Femur (tissue), 1 donor: ENCODE measurements at regions not wholly inside any gene's neighbourhood (a gene's known extent, or its start where the extent isn't known, plus 50 kb on each side); places are given as distances from the start of the nearest gene placed in this dataset.
"Not testable (repeated sequence)": the region's sequence is repeated elsewhere in the genome, so short reads cannot be mapped to it uniquely, and the experiment has no call there.

Source experiments
- DNase-seq: peaks from one replicate; pipeline ENCODE4 v3.0.0-alpha.2; 2017

- DNase-seq = no peak
Observed at GRCh38 chr12:97801471-97802059, 339.0 kb downstream of the RMST start.

GRCh38 chr12:97805146-97805545, 342.5 kb downstream of the RMST start:
- DNase-seq = no peak

GRCh38 chr12:97813301-97813700, 350.7 kb downstream of the RMST start:
- DNase-seq = no peak

DNA sequence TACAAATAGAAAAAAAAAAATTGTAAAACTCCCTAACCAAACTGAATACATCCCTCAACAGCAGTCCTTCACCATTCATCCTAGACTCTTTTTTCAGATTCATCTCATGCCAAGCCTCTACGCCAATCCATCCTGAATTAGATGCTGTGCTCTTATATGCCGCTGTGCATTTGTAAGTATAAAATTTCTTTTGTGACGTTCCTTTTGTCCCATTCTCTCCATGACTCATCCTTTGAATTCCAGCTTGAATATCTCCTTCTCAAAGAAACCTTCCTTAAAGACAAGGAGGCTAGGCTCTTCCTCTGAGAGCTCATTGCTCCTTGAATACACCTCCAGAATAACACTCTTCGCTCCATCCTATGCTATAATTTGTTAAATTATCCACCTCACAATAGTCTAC, 359.2 kb downstream of the RMST start:
- DNase-seq = no peak

GRCh38 chr12:97835541-97835940, 372.9 kb downstream of the RMST start:
- DNase-seq = no peak

DNA sequence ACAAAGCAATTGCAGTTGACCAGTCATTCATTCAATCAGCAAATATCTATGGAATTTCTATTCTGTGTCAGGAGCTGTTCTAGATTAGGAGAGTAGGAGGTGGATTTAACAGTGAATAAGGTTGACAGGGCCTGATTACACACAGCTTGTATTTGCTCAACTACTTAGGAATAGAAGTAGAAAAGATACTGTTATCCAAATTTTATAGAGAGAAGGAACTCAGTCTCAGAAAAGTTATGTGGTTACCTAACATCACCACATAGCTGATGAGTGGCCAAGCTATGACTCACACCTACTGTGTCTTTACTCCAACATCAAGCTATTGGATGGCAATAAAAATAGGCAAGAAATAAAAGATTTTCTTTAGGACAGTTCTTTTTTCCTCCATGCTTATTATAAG, 374.8 kb downstream of the RMST start:
- no peak for DNase-seq

DNA sequence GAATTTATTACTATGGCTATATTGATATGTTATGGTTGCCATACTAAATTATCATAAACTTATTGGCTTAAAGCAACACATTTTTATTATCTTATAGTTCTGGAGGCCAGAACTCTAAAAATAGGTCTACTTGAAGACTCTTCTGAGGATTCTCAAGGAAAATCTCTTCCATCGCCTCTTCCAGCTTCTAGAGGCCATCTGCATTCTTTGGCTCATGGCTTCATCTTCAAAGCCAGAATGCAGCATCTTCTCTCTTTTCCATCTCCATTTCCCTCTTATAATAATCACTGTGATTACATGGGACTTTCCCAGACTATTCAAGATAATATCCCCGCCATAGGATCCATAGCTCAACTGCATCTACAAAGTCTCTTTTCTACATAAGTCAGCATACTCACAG, 385.4 kb downstream of the RMST start:
- DNase-seq = no peak

GRCh38 chr12:97854477-97854876, 391.9 kb downstream of the RMST start:
- DNase-seq = no peak

- DNase-seq = no peak
Observed at GRCh38 chr12:97862072-97862471, 399.5 kb downstream of the RMST start.

- no peak for DNase-seq
Observed at GRCh38 chr12:97875064-97875463, 412.5 kb downstream of the RMST start.

- no peak for DNase-seq
Observed at GRCh38 chr12:97876780-97877179, 414.2 kb downstream of the RMST start.

DNA sequence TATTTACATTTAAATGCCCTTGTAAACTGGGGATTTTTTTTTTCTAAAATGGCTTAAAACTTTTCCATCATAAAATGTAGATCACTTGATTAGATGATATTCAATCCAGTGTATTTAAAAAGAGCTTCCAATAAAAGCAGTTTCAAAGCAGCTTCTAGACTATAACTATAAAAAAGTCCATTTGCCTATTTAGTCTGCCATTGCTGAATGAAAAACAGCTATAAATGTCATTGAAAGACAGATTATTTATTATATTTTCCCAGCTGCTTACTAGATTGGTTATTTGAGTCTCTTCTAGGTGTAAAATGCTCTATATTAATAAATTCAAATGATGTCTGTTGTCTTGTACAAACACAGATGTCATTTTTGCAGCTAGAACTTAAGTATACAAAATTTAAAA, 414.8 kb downstream of the RMST start:
- DNase-seq = no peak

GRCh38 chr12:97886511-97887176, 424.0 kb downstream of the RMST start:
- no peak for DNase-seq

DNA sequence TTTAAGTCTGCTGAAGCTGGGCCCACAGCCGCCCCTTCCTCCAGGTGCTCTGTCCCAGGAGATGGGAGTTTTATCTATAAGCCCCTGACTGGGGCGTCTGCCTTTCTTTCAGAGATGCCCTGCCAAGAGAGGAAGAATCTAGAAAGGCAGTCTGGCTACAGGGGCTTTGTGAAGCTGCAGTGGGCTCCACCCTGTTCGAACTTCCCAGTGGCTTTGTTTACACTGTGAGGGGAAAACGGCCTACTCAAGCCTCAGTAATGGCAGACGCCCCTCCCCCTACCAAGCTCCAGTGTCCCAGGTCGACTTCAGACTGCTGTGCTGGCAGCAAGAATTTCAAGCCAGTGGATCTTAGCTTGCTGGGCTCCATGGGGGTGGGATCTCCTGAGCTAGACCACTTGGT, 435.3 kb downstream of the RMST start:
- not testable (repeated sequence) for DNase-seq

- no peak for DNase-seq
Observed at GRCh38 chr12:97899529-97899928, 436.9 kb downstream of the RMST start.

- DNase-seq = no peak
Observed at GRCh38 chr12:97899956-97900355, 437.4 kb downstream of the RMST start.

DNA sequence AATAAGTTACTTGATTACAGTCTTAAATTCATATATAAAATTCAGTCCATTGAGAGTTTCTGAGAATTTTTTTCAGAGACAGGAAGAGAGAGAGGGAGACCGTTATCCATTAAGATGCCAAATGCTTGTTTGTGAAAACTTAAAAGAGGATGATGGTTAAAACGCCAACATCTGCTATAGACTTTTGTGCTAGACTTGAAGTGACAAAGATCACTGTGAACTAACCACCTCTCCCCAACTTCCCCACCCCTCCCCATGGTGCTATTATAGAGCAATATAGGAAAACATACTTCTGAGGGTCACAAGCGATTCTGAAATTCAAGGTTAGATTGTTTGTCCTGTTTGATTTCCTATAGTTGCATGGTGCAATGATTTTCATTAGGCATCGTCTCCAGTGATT, 440.8 kb downstream of the RMST start:
- DNase-seq = no peak

DNA sequence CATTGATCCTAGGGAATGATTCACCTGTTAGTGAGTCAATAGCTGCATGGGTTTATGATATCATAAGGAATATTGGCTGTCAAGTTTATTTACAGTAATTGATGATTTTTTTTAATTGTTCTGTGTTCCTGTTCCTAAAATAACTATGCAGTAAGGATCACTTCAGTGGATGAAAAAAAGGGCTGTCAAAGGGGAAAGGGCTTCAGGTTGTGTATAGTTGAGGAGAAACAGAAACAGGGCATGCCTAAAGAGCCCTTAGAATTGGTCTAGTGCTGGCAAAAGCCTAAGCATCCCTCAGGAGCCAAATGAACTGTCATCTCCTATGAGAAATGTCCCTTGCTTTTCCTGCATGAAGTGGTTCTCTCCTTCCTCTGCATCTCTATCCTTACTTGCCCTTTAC, 444.9 kb downstream of the RMST start:
- no peak for DNase-seq

DNA sequence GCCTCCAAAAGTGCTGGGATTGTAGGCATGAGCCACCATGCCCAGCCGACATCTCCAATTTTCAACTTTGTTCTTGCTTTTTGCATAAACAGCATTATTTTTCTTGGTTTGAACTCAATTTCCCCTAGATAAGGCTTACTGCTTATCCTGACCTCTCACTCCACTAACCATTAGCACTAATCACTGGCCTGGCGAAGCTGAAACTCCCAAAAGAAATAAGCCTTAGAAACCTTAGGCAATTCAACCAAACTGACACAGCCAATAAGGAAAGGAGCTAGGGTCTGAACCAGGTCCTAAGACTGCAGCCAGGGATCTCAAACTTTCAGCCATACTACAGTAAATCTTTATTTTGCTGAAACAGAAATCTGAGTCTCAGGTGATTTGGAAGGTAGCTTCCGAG, 448.0 kb downstream of the RMST start:
- DNase-seq = no peak

- no peak for DNase-seq
Observed at GRCh38 chr12:97912943-97913342, 450.3 kb downstream of the RMST start.

DNA sequence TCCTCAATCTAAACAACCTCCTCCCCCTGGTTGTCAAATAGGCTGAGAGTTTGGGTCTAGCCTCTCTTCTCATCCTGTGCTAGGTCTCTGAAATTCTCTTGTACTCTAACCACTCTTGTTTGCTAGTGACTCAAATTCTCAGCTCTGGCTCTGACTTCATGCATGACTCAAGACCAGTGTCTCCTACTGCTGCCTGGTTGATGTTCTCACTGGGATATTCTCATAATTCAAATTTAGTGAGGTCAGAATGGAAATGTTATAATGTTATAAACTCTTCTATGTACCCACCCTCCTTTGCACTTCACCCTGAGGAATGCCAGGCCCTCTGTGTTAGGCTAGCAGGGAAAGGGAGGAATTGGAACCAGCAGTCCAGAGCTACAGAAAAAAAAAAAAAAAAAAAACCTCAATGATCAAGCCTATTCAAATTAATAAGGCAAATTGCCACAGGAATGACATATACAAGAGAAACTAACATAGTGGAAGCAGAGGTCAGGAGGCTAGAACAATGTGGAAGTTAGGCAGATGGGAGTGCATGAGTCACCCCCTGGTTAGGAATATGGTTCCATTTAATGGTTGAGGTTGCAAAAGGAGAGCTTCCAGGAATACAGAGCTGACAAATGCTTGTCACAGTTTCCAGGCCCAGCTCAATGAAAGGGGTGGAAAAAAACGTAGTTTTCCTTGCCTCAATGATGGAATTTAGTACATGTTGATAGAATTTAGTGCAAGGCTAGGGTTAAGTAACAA, 459.5 kb downstream of the RMST start:
- DNase-seq = no peak

DNA sequence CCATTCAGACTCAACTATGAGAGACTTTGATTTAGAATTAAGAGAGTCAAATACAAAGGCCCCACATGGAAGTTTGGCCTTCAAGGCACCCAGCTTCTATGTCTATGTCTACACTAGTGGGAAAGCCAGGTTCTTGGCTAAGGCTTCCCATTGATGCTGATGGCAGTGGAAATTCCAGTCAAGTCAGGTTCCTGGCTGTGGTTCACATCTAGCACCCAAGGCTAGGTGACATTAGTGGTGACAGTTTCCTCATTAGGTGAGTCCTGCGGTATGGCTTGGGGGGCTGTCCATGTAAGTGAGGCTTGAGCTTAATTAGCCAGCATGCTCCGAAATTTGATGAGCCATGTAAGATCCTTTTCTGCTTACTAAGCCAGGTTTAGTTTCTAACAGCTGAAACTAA, 460.9 kb downstream of the RMST start:
- DNase-seq = no peak

DNA sequence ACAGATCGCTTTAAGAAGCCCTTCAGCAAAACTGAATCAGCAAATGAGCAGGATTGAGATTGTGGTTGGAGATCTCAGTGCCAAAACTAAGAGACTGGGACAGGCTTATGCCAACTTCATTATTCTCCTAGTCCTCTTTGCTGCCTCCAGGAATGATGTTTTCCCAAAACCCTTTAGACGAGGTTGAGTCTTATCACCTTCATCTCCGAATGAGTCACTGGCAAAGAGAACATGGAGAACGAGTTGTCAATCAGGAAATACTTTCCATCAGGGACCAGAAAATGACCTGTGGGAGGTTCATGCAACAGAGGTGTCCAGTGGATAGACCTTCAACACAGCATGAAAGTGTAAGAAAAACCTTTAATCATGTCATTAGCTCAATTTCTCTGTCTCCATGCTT, 461.5 kb downstream of the RMST start:
- no peak for DNase-seq

DNA sequence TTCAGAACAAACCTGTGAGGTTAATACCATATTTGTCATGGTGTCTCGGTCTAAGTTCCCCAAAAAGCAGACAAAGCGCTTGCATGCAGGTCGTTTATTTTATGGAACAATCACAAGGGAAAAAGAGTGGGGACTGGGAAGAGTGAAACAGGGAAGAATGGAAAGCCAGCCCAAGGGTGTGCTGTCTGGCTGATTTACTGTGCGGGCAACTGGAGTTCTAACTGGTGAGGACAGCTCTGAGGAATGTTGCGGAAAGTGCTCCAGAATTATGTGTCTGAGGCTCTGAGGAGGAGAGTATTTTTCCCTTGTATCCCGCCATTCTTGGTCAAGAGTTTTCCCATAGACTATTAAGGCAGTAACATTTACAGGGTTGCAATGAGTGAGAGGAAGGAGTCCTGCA, 465.4 kb downstream of the RMST start:
- DNase-seq = no peak
